ENCODE measurements at regions not wholly inside any gene's neighbourhood (a gene's known extent, or its start where the extent isn't known, plus 50 kb on each side); places are given as distances from the start of the nearest gene placed in this dataset.

DNA sequence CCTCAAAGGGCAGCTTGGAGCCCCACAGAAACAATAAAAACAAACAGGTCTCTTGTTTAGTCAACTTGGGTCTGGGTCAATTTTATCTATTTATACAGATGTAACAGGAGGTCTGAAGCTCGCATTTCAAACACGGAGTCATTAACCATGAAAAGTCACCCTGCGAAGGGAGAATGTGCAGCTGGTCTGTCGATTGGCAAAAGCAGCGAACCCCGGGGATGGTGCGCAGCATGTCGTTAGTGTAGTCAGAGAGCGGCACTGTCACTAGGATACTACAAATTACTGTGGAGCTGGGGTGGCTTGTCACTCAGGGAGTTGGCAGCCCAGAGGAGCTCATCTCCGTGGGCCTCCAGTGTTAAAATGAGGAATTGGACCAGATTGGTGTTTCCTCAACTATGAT, 190.4 kb upstream of the ARG1 start:
- in situ Hi-C loops (cut with HindIII; ENCODE audit: low sequenced_read_pairs), result no loop called here

DNA sequence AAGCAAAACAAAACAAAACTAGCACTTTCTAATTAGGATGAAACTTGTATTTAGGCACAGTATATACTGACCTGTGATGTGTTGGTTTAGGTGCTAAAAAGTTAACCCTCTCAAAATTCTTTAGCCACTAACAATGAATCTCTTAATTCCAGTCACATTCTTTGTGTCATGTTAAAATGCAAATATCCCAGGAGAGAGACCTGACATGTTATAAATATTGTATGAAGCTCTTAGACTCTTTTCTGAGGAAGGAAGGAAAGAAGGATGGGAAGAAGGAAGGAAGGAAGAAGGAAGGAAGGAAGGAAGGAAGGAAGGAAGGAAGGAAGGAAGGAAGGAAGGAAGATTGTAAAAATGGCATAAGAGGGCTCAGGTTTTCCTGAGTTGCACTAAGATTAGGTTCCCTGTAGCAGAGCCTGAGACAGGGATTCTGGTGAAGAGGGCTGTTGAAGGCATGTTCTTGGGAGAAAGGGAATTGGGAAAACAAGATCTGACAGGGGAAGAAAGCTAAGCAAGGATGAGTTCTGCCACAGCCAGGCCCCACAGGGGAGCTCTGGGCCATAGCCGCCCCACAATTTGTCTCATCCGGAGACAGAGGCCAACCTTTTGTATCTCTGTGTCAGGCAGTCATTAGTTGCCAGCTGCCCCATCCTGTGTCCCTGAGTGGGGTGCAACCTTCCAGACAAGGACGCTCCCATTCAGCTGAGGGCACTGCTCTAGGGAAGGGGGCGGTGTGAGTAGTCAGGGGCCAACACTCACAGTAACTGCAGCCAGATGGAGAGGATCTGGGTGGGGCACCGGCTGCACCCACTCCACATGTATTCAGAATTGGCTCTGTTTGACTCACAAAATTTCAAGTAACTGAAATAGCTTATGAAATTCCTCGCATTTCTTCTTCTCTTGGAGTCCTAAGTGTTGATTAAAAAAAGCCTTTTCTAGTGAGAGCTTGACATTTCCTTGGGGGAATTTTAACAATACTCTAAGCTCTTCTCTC, 189.3 kb upstream of the ARG1 start:
- in situ Hi-C loops (cut with HindIII; ENCODE audit: low sequenced_read_pairs), result no loop called here

- in situ Hi-C loops (cut with HindIII; ENCODE audit: low sequenced_read_pairs), result no loop called here
Observed at GRCh38 chr6:131387562-131388447, 185.2 kb upstream of the ARG1 start.

DNA sequence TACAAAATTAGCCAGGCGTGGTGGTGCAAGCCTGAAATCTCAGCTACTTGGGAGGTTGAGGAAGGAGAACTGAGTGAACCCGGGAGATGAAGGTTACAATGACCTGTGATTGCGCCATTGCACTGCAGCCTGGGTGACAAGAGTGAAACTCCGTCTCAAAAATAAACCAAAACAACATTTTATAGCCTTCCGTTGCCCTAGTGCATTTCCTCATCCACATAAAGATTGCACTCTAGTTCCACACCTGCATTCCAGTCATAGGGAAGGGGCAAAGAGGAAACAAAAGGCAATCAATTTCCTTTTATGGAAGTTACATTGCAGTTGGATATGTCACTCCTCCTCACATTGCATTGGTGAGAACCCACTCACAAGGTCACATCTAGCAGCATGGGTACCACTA, 182.7 kb upstream of the ARG1 start:
- in situ Hi-C loops (cut with HindIII; ENCODE audit: low sequenced_read_pairs), result no loop called here

GRCh38 chr6:131391116-131391515, 181.9 kb upstream of the ARG1 start:
- in situ Hi-C loops (cut with HindIII; ENCODE audit: low sequenced_read_pairs), result no loop called here

DNA sequence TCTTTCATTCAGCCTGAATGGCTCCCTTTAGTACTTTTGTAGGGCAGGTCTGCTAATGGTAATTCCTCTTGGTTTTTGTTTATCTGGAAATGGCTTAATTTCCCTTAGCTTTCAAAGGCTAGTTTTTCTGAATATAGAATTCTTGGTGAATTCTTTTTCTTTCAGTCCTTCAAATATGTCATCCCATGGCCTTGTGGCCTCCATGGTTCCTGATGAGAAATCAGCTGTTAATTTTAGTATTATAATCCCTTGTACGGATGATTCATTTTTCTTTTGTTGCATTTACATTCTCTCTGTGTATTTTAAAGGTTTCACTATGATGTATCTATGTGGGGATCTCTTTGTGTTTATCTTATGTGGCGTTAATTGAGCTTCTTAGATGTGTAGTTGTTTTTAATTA, 179.6 kb upstream of the ARG1 start:
- in situ Hi-C loops (cut with HindIII; ENCODE audit: low sequenced_read_pairs), result no loop called here

DNA sequence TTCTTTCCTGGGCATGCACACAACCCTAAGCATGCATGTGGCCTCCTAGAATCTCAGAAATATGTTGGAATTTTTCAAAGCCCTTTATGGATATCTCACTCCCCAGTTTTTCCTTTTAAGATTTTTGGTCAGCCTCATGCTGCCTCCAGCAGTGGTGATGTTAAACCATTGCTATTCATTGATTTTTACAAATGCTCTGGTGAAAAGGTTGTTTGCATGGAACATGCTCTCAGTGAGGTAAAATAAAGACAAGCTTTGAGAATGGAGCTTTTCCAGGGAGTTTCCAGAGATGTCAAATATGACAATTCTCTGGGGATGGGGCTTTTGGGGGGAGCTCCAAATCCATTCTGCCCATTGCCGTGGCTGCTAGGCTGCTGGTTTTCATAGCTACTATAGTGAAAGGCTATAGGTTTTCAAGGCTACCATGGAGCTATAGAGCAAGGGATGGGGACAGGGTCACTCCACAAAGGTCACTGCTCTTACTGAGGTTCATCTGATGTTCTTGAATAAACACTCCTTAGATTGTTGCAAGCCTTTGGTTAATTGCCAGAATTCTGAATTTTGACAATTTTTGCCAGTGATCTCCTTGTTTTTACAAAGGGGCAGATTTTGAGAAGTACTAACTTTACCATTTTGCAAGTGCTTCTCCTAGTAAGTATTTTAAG, 178.1 kb upstream of the ARG1 start:
- in situ Hi-C loops (cut with HindIII; ENCODE audit: low sequenced_read_pairs), result no loop called here

DNA sequence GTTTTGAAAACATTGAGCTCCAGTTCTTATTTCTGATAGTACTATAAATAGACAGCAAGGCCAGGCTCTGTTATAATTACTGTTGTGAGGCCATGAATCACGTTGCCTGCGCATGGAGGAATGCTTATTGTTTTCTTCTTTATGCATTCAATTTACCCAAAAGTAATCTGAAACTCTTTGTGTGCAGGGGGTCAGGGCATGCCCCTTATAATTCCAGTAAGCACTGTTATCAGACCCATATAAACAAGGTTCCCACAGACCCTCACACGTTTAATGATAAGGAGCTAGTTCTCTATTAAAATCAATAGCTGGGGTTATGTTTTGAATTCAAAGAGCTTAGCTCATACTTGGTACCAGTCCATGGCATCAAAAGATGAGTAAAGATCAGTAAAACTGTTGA, 174.8 kb upstream of the ARG1 start:
- in situ Hi-C loops (cut with HindIII; ENCODE audit: low sequenced_read_pairs), result no loop called here

- in situ Hi-C loops (cut with HindIII; ENCODE audit: low sequenced_read_pairs), result no loop called here
Observed at GRCh38 chr6:131399433-131399832, 173.6 kb upstream of the ARG1 start.

GRCh38 chr6:131400054-131400778, 172.8 kb upstream of the ARG1 start:
- in situ Hi-C loops (cut with HindIII; ENCODE audit: low sequenced_read_pairs), result no loop called here

DNA sequence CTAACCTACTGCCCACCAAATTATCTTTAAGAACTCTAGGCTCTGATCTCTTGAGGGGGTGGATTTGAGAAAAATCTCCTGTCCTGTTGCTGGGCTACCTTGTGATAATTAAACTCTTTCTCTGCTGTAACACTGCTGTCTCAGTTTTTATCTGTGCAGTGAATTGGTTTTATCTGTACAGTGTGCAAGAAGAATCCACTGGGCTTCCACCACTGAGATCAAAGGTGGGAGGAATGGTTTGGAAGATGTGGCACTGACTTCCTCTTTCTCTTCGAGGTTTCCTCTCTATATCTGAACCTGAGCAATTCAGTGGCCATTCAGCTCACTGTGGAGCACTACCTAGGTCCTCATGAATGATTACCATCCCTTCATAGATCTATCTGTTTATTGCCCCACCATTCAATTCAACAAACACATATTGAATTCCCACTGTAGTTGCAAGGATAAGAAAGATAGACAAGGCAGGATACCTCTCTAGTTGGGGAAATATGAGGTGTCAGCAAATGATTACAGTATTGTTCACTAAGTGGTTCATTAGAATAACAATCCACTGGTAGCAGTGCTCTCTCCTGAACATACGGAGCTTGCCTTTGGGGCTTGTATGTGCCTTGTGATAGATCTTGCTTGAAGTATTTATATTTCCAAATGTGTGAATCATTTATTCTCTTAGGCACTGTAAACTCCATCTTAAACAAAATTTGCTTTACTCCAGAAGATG, 172.1 kb upstream of the ARG1 start:
- in situ Hi-C loops (cut with HindIII; ENCODE audit: low sequenced_read_pairs), result no loop called here

- in situ Hi-C loops (cut with HindIII; ENCODE audit: low sequenced_read_pairs), result no loop called here
Observed at GRCh38 chr6:131408811-131409210, 164.2 kb upstream of the ARG1 start.

GRCh38 chr6:131410785-131411184, 162.2 kb upstream of the ARG1 start:
- in situ Hi-C loops (cut with HindIII; ENCODE audit: low sequenced_read_pairs), result no loop called here

DNA sequence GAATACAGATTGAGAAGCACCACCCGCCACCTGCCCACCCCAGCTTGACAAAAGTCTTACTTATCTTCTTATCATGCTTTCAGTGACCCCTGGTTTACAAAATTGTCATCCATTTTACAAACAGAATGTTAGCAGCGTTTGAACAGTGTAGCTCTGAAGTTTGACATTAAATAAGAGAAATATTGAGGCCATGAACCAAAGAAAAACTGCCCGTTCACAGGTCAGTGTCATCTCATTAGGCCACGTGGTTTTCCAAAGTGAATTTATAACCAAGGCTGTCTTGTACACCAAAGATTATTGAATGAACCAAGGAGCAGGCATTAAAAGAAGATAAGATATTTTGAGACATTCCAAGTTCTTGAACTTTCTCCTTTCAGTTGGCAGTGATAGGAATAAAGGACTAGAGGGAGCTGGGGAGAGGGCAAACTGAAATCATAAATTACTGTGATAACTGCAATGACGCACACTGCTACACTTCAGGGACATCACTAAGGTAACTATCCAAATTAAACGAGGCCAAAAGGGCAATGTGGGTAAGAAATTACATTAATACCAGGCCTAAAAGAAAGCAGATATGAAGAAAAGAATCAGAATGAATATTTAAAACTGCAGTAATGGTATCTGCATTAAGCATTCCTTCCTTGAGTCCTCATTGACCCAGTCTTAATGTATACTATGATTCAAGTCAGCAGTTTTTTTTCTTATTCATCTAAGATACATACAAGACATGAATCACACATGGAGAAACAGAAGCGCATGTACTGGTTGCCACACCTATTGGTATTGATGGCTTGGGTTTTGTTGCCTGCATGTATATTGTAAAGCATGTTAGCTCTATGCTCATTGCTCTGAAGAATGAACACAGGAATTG, 159.8 kb upstream of the ARG1 start:
- in situ Hi-C loops (cut with HindIII; ENCODE audit: low sequenced_read_pairs), result no loop called here

- in situ Hi-C loops (cut with HindIII; ENCODE audit: low sequenced_read_pairs), result no loop called here
Observed at GRCh38 chr6:131413831-131414191, 159.2 kb upstream of the ARG1 start.

DNA sequence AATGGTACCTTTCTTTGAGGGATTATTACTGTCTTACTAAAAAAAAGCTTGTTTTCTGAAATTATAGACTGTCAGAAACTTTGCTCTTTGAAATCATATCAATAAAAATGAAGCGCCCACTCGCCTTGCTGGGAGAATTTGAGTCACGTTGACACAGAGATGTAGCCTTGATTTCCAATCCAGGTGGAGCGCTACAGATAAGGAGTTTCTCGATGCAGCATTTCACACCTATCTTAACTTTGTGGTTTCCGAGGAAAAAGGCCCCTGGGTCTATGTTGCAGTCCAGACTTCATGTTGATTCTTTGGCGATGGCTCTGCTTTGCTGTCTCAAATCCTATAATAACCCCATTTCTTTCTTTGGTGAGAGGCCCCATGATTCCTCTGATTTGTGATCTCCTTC, 158.1 kb upstream of the ARG1 start:
- in situ Hi-C loops (cut with HindIII; ENCODE audit: low sequenced_read_pairs), result no loop called here

GRCh38 chr6:131418441-131418840, 154.6 kb upstream of the ARG1 start:
- in situ Hi-C loops (cut with HindIII; ENCODE audit: low sequenced_read_pairs), result no loop called here

GRCh38 chr6:131419702-131420101, 153.3 kb upstream of the ARG1 start:
- in situ Hi-C loops (cut with HindIII; ENCODE audit: low sequenced_read_pairs), result no loop called here

GRCh38 chr6:131424016-131424415, 149.0 kb upstream of the ARG1 start:
- in situ Hi-C loops (cut with HindIII; ENCODE audit: low sequenced_read_pairs), result no loop called here
